ENCODE measurements at regions not wholly inside any gene's neighbourhood (a gene's known extent, or its start where the extent isn't known, plus 50 kb on each side); places are given as distances from the start of the nearest gene placed in this dataset.

DNA sequence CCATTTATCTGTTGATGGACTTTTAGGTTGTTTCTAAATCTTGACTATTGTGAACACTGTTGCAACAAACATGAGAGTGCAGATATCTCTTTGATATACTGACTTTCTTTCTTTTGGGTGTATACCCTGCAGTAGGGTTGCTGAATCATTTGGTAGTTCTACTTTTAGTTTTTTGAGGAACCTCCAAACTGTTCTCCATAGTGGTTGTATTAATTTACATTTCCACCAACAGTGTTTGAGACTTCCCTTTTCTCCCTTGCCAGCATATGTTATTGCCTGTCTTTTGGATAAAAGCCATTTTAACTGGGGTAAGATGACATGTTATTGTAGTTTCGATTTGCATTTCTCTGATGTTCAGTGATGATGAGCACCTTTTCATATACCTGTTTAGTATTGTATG lies 330.0 kb downstream of the DDX10 start:
- DNase-seq = no peak

DNA sequence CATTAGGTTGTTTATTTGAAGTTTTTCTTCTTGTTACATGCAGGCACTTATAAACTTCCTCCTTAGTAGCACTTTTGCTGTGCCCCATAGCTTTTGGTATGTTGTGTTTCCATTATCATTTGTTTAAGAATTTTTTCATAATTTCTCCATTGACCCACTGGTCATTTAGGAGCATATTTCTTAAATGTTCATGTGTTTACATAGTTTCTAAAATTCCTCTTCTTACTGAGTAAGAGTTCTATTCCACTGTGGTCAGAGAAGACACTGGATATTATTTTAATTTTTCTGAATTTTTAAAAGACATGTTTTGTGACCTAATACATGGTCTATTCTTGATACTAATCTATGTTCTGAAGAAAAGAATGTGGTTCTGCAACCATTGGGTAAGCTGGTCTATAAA lies 333.0 kb downstream of the DDX10 start:
- no peak for DNase-seq

- DNase-seq = no peak
Observed at GRCh38 chr11:109000531-109000930, 335.7 kb downstream of the DDX10 start.

DNA sequence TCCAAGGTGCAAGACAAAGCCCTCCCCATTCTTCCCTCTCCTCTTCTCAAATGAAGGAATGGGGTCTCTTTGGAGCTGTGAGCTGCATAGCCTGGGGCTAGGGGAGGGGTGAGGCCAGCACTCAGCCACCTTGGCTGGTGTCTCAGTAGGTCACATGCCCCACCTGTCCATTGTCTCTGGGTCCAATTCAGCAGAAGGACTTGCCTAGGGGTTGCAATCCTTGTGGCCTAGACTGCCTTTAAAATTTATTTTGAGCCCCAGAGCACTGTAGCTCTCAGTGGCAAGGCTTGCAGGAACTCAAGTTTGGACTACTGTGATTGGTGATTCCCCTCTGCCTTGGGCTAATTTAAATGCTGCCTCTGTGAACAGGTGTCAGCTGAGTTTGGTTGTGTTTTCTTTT lies 336.7 kb downstream of the DDX10 start:
- DNase-seq = no peak

GRCh38 chr11:109012991-109013390 lies 348.1 kb downstream of the DDX10 start:
- no peak for DNase-seq

GRCh38 chr11:109015283-109015682 lies 350.4 kb downstream of the DDX10 start:
- DNase-seq = no peak

DNA sequence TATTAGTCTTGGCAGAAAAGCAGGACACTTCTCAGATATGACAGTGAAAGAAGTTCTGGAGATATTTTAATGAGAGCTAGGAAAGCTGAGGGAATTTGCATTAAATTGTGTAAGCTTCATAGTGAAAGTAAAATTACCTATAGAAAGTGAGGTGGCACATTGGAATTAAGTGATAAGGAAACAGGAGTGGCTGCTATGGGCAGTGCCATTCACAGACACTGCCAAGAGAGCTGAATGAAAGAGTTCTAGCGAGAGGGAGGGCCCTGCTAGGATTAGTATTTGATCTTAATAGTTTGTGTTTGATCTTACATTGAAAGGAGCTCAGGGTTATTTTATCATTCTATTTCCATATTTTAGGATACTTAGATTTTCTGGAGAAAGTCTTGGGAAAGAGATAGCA lies 351.9 kb downstream of the DDX10 start:
- DNase-seq = no peak

- DNase-seq = no peak
Observed at GRCh38 chr11:109017489-109017888, 352.6 kb downstream of the DDX10 start.

GRCh38 chr11:109018639-109019038 lies 353.8 kb downstream of the DDX10 start:
- DNase-seq = no peak

- no peak for DNase-seq
Observed at GRCh38 chr11:109019342-109019936, 354.6 kb downstream of the DDX10 start.

DNA sequence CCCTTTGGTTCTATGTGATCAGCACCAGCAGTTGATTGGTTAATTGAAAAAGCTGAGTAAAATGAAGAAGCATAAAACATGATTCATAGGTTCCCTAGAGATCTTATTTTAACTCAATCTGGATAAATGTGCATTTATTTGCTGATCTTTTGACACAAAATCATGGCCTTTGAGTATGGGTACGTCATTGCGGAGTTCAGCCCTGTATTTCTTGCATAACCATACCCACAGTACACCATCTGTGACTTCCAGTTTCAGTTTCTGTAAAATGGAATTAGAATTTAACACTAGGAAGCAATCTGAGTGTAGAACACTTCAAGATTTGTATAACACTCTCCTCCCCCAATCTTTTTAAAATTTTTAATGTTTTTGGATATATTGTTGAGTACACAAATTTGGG lies 358.2 kb downstream of the DDX10 start:
- DNase-seq = no peak

- no peak for DNase-seq
Observed at GRCh38 chr11:109026891-109027489, 362.1 kb downstream of the DDX10 start.

- DNase-seq = no peak
Observed at GRCh38 chr11:109027851-109028250, 363.0 kb downstream of the DDX10 start.

DNA sequence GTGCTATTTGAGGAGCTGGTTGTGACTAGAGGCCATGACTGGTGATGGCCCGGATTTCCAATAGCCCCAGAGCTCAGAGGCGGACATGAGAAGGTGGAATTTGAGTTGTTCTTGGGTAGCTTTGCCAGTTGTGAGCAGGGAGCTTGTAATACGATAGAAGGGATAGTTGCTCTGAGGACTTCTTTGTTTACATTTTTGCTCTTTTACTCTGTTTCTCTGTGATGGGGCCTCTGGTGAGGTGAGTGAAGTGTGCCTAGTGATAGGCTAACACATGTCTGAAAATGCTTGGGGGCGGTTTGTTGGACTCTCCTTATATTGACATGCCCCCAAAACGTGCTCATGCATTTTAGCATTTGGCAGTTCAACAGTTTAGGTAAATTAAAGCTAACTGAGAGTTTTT lies 365.1 kb downstream of the DDX10 start:
- no peak for DNase-seq

- DNase-seq = no peak
Observed at GRCh38 chr11:109033627-109034338, 368.9 kb downstream of the DDX10 start.

DNA sequence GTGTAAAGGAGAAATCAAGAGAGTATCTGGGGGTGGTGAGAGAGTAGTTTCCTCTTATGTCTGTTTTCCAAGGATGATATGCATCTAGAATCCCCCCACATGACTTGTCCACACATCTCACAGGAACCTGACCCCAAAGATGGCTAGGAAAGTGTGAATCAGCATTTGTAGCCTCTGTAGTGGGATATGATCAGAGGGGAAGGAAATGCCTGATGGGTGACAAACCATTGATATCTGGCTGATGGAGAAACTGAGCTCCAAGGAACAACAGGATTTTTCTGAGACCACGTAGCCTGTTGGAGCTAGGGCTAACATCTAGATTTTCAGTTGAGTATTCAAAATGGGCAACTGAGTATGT lies 369.4 kb downstream of the DDX10 start:
- no peak for DNase-seq

DNA sequence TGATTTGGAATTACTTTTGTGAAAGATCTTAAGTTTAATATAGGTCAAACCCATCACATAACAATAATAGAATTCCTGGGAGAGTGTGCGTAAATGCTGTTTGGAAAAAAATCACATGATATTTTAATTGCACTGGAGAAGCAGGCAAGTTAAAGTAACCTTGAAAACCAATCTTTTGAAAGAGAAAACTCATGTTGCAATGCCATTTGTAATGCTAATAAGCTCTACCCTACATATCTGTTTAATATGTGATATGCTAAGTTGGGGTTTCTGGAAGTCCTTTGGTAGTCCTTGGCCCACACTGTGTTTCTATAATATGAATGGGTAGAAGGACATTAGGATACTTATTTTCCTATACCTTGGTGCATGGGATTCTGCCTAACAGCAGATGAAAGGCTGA lies 370.4 kb downstream of the DDX10 start:
- DNase-seq = no peak

DNA sequence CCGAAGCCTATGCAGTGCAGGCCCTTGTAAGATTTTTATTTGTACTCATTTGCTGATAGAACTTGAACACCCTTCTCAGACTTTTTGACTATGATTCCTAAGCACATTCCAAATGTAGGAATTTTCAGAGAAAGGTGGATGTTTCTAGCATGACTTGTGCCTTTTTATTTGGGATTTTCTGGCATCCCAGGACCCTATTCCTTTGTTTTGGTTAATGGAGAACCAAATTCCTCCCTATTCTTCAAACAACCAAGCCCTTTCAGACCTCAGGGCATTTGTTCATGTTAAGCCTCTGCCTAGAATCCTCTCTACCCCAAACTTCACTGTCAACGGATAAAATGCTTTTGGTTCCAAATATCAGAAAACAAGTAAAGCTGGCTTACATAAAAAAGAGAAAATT lies 371.1 kb downstream of the DDX10 start:
- no peak for DNase-seq

- DNase-seq = no peak
Observed at GRCh38 chr11:109037856-109038780, 373.2 kb downstream of the DDX10 start.

GRCh38 chr11:109039611-109040010 lies 374.7 kb downstream of the DDX10 start:
- DNase-seq = no peak

DNA sequence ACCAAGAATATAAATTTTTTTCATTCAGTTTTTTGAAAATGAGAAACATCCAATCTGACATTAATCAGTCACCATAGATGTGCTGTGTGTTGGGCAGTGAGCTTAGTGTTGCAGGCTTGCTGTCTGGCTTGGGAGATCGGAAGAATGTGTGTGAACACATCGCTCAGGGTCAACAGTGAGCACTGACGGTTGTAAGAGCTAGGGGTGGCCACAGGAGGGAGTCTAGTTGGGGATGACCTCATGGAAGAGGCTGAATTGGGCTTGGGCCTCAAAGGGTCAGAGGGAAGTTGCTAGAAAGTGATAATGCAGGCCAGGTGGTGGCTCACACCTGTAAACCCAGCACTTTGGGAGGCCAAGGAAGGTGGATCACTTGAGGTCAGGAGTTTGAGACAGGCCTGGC lies 375.4 kb downstream of the DDX10 start:
- no peak for DNase-seq

DNA sequence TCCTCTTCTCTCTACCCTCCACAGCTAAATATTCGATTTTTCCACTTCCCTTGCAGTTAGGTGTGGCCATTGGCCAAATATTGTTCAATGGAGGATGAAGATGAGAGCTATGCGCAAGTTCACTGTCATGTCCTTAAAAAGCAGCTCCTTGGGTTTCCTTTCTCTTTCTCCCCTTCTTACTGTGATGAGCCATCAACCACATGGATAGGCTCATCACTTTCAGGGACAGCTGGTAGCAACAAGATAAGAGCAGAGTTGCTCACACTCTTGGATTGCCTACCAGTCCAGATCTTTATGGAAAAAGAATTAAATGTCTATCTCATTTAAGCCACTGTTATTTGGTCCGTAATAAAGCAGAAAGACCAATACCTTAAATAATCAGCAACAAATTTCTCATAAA lies 377.0 kb downstream of the DDX10 start:
- DNase-seq = no peak

GRCh38 chr11:109043315-109043714 lies 378.4 kb downstream of the DDX10 start:
- DNase-seq = no peak

Data from NCI-H524 treated with DMSO at 0.1 percent for 48 hours (cell line).